ENCODE measurements at regions not wholly inside any gene's neighbourhood (a gene's known extent, or its start where the extent isn't known, plus 50 kb on each side); places are given as distances from the start of the nearest gene placed in this dataset.

- no peaks in the 10 kb centered on the region for H3K9me3 ChIP-seq
- no peak for DNase-seq
- 55 to 57% methylated on average over 6 of the region's 6 CpGs for WGBS, 2 donors
- no peak overlapping the region for H3K4me3 ChIP-seq
- H3K27ac ChIP-seq = no peak overlapping the region
- H3K36me3 ChIP-seq = no peaks in the 10 kb centered on the region
- no peak for TF ChIP-seq EP300 (IDR thresholded peaks at IDR 0.05)
- TF ChIP-seq POLR2AphosphoS5 (IDR thresholded peaks at IDR 0.05) = no peak
- TF ChIP-seq, protein P1, sequence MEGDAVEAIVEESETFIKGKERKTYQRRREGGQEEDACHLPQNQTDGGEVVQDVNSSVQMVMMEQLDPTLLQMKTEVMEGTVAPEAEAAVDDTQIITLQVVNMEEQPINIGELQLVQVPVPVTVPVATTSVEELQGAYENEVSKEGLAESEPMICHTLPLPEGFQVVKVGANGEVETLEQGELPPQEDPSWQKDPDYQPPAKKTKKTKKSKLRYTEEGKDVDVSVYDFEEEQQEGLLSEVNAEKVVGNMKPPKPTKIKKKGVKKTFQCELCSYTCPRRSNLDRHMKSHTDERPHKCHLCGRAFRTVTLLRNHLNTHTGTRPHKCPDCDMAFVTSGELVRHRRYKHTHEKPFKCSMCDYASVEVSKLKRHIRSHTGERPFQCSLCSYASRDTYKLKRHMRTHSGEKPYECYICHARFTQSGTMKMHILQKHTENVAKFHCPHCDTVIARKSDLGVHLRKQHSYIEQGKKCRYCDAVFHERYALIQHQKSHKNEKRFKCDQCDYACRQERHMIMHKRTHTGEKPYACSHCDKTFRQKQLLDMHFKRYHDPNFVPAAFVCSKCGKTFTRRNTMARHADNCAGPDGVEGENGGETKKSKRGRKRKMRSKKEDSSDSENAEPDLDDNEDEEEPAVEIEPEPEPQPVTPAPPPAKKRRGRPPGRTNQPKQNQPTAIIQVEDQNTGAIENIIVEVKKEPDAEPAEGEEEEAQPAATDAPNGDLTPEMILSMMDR (IDR thresholded peaks at IDR 0.05) = no peak
- no peak for TF ChIP-seq POLR2A (IDR thresholded peaks at IDR 0.05)
- H3K4me1 ChIP-seq = peaks cover 0 to 35% (median 27%) of the 10 kb centered on the region in 4 donors
- intact Hi-C loops (cut with DNase I) = no loop called here
- no peaks in the 10 kb centered on the region for H3K27me3 ChIP-seq
Observed at GRCh38 chr22:47657224-47657623, 894.8 kb downstream of the TBC1D22A start.

DNA sequence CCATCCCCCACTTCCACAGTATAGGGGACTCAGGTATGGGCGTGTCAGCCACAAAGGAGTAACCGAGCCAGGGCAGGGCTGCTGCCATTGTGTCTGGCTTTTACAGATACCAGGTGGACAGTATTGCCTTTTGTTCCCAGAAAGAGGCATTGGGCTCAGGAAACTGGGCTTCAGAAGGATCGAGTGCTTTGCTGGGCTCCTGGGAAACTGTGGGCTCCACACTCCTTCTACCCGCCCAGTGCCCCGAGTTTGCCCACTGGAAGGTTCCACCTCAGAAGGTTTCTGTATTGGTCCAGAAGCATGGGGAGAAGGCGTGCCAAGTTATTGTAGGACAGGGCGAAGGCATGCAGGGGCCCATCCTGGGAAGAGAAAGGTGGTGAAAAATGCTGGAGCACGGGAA, 894.4 kb downstream of the TBC1D22A start:
- Histone ChIP-seq H3K9me3 (no peaks in the 10 kb centered on the region), H3K4me1 (peaks cover 0 to 35% (median 27%) of the 10 kb centered on the region in 4 donors), H3K27ac (no peak overlapping the region), H3K27me3 (no peaks in the 10 kb centered on the region), H3K36me3 (no peaks in the 10 kb centered on the region), H3K4me3 (no peak overlapping the region)
- TF ChIP-seq, protein P1 (IDR thresholded peaks at IDR 0.05) = no peak
- TF ChIP-seq POLR2AphosphoS5 (IDR thresholded peaks at IDR 0.05) (no peak), POLR2A (IDR thresholded peaks at IDR 0.05) (no peak), EP300 (IDR thresholded peaks at IDR 0.05) (no peak)
- WGBS, 2 donors = 82 to 87% methylated on average over 8 of the region's 8 CpGs
- intact Hi-C loops (cut with DNase I) = no loop called here
- DNase-seq = no peak

- WGBS, 2 donors = 64 to 66% methylated on average over 3 of the region's 3 CpGs
- no peaks in the 10 kb centered on the region for H3K9me3 ChIP-seq
- DNase-seq = no peak
- H3K27ac ChIP-seq = no peak overlapping the region
- H3K36me3 ChIP-seq = no peaks in the 10 kb centered on the region
- TF ChIP-seq POLR2A (IDR thresholded peaks at IDR 0.05) (no peak), POLR2AphosphoS5 (IDR thresholded peaks at IDR 0.05) (no peak), EP300 (IDR thresholded peaks at IDR 0.05) (no peak)
- TF ChIP-seq, protein P1 (IDR thresholded peaks at IDR 0.05) = no peak
- no peak overlapping the region for H3K4me3 ChIP-seq
- intact Hi-C loops (cut with DNase I) = no loop called here
- H3K27me3 ChIP-seq = no peaks in the 10 kb centered on the region
- peaks cover 0 to 35% (median 27%) of the 10 kb centered on the region in 4 donors for H3K4me1 ChIP-seq
Observed at GRCh38 chr22:47655930-47656329, 893.5 kb downstream of the TBC1D22A start.

DNA sequence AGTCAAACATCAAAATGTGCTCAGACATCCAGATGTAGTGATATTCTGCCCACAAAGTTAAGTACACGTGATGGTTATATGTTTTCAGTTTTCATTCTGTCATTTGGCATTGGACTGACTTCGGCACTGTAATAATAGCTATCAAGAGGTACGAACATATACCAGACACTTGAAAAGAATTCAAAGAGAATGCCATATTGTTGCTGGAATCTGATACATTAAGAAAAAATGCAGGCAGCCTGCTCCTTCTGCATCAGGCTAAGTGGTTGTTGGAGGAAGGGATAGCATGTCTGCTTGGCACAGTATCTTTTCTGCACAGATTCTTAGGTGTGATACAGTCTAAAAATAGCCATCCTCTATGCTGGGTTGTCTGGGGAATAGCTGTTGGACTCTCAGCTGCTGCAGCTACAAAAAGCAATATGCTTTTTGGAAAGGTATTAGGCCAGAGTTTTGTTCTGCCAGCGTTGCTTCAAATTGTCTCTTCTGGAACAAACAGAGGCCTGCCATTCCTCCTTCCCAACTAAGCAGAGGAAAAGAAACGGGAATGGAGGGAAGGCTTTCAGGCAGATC, 892.6 kb downstream of the TBC1D22A start:
- H3K27ac ChIP-seq = peak overlapping the region in 2 of 4 donors; percentile 20 to 50
- intact Hi-C loops (cut with DNase I) = no loop called here
- no peaks in the 10 kb centered on the region for H3K36me3 ChIP-seq
- H3K27me3 ChIP-seq = no peaks in the 10 kb centered on the region
- DNase-seq = no peak
- WGBS, 2 donors = 86 to 91% methylated on average over 5 of the region's 5 CpGs
- no peaks in the 10 kb centered on the region for H3K9me3 ChIP-seq
- TF ChIP-seq POLR2A (IDR thresholded peaks at IDR 0.05) (no peak), POLR2AphosphoS5 (IDR thresholded peaks at IDR 0.05) (peak in 1 of 4 donors; percentile 14)
- H3K4me3 ChIP-seq = no peak overlapping the region
- peaks cover 0 to 35% (median 27%) of the 10 kb centered on the region in 4 donors for H3K4me1 ChIP-seq

- no peaks in the 10 kb centered on the region for H3K27me3 ChIP-seq
- TF ChIP-seq POLR2A (IDR thresholded peaks at IDR 0.05) (no peak), EP300 (IDR thresholded peaks at IDR 0.05) (no peak), POLR2AphosphoS5 (IDR thresholded peaks at IDR 0.05) (no peak)
- TF ChIP-seq, protein P1 (IDR thresholded peaks at IDR 0.05) = no peak
- H3K9me3 ChIP-seq = no peaks in the 10 kb centered on the region
- DNase-seq = no peak
- no peaks in the 10 kb centered on the region for H3K36me3 ChIP-seq
- H3K4me3 ChIP-seq = no peak overlapping the region
- WGBS, 2 donors = 69 to 77% methylated on average over 3 of the region's 3 CpGs
- intact Hi-C loops (cut with DNase I) = no loop called here
- no peak overlapping the region for H3K27ac ChIP-seq
- H3K4me1 ChIP-seq = peaks cover 0 to 35% (median 27%) of the 10 kb centered on the region in 4 donors
Observed at GRCh38 chr22:47653921-47654320, 891.5 kb downstream of the TBC1D22A start.
